Left forelimb (tissue), 1 donor: ENCODE measurements at regions not wholly inside any gene's neighbourhood (a gene's known extent, or its start where the extent isn't known, plus 50 kb on each side); places are given as distances from the start of the nearest gene placed in this dataset.

ENCODE experiments used
- DNase-seq: peaks from one replicate; pipeline ENCODE4 v3.0.0-alpha.2; 2018; ENCODE audit warnings: low spot score

DNA sequence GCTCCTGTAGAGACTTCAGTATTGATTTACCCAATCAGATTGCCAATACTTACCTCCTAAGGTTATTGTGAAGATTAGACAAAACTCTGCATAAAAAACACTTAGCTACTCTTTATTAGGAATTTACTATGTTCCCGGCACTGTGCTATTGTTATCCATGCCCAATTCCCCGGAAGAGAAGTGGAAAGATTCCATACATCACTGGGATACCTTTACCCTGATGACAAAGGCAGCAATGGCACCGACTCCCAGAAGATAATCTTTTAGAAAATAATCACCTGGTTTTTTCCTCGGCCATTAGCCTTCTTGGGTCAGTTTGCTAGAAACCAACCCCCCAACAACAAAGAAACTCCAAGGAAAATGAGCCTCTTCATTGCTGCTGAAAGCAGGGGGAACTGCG, 226.0 kb downstream of the SNX18 start:
- DNase-seq, result no peak

DNA sequence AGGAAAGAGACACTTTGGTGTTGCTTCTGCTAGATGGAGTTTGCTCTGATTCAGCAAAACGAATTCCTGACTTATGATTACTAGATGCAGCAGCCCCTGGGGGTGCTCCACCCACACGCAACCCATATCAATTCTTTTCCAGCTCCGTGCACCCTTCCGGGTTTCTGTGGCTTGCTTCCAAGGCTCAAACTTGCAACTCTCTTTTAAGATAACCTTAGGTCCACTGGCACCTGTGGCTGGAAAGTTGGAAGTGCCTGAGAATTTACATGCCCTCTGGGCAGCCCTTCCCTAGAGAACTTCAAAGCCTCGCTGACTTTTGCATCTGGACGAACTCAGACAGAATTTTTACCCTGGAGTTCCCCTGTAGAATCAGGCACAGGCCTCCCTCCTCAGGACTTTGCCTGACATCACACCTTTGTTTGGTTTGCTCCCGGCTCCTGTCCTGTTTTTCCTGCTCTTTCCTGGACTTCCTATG, 224.9 kb downstream of the SNX18 start:
- no peak for DNase-seq

DNA sequence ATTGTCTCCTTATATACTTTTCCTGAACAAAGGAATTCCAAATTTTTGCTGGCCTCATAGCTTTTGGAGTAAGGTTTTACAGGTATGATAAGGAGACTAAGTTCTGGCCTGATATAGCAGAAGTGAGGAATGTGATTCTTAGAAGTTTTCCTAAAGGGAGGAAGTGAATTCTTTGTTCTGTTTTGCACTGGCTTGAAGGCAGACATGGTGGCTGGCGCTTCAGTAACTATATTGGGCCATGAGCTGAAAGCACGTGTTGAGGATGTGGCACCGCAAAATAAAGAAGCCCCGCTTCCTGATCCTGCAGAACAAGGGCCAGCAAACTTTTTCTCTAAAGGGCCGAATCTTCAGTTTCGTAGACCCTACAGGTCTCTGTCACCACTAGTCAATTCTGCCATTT, 224.2 kb downstream of the SNX18 start:
- no peak for DNase-seq

DNA sequence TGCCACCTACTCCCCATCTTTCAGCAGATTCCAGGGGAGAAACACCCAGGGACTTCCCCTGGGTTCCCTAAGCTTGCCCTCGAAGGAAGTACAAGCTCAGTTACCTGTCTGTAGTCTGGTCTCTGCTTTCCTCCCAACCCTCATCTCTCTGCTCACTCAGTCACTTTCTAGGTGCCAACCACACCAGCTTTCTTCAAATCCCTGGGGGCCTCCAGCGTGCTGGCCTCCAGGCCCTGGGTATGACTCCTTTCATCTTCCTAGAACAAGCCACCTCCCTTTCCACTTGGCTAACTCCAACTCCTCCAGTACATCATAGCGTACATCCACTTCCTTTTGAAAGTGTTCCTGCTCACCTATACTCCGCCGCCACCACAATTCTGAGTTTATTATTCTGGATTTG, 222.6 kb downstream of the SNX18 start:
- no peak for DNase-seq

DNA sequence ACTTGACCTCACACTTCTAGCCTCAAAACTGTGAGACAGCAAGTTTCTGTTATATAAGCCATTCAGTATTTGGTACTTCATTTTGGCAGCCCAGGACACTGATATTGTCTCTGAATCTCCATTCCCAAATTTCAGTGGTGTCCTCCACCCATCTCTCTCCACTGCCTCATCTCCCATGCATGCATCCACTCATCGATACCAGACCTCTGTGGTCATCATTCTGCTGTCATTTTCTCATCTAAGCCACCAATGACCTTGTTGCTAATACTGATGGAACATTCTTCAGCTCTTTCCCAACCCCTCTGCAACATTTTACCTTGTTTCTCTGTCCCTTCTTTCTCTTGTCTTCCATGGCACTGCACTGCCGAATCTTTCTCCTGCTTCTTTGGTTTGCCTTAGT, 221.8 kb downstream of the SNX18 start:
- DNase-seq, result no peak

DNA sequence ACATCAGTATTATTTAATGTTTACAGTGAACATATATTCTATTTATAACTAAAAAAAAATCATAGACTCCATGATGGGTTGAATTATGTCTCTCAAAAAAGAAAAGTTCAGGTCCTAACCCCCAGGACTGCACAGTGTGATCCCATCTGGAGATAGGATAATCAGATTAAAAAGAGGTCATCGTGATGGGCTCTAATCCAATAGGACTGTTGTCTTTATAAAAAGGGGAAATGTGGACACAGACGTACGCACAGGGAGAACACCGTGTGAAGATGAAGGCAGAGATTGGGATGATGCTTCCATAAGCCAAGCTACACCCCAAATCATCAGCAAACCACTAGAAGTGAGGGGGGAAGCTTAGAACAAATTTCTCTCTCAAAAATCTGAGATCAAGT, 221.4 kb downstream of the SNX18 start:
- no peak for DNase-seq

DNA sequence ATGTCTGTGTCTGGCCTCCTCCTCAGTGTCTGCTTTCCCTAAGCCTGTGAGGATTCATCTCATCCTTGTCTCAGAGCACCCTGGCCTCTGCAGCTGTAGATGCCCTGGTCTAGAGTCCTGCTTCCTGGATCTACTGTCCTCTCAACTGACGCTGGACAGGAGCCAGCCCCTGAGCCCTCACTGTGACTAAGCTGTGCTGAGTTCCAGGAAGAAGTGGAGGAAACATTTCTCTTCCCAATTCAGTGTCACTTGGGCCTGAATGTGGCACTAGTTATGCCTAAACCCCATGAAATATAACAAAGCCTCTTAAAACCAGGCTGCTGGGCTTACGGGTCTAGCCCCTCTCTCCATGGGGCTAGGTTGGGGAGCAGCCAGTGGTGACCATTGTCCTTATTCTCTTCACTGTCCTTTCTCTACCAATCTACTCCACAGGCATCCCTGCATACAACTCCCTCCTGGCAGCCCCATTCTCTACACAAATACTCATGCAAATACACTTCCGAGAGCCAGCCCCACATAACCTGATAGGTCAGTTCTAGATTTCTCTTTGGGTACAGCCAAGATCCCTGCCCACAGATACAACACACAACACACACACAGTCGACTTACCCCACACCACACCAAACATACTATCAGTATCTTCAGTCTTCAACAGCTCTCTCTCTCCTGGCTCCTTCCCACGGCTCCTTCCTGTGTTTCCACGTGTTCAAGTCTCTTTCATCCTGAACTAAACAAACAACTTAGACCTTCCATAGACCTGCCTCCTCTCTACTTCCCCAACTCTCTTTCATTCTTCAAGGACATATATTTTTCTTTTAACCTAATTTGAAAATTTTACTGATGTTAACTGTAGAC, 220.8 kb downstream of the SNX18 start:
- DNase-seq, result no peak

DNA sequence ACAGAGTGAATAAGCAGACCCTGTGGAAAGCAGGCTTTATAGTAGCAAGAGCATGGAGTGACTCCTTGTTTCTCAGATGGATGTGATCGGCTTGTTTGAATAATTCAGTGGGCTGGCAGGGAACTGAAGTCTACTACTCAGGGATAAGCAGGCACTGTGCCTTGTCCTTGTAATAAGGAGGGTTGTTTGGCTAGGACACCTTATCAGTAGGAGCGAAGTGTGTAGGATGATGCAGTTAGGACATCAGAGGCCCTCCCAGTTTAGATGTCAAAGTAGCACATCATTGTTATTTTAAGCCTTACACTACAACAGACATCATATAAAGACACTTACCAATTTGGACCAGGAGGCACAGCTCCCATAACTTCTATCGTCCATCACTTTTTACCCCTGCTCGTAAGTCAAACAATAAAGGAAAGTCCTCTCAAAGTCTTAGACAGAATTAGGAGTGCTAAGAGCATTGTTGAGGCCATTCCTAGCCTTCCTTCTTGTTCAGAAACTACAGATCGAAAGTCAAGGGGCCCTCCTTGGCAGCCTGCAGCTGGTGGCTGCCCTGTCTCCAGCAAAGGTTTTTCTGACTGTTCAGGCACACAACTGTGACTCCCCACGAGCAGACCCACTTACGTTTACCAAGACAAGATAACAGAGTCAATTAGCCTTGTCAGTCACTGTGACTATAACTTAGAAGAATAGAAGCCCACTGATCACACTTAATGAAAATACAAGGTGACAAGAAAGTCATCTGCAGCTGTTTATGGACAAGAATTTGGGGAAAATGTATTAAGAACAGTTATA, 218.6 kb downstream of the SNX18 start:
- no peak for DNase-seq

DNA sequence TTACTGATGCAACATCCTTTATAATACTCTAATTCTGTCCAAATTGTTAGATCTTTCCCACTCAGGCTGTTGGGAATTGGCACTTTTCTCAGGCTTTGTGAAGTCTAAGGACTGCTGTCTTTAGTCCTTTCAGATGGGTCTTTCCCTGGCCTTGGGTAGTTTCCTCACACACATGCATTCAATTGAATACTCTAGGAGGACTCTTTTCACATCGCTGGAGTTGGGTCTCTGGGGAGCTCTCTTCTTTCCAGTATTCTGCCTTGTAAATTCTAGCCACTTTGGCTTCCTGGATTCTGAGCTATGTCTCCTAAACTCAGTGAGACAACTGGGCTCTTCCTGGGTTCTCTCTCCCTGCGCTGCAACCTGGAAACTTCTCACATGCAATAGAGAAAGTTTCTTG, 215.5 kb downstream of the SNX18 start:
- DNase-seq, result no peak

DNA sequence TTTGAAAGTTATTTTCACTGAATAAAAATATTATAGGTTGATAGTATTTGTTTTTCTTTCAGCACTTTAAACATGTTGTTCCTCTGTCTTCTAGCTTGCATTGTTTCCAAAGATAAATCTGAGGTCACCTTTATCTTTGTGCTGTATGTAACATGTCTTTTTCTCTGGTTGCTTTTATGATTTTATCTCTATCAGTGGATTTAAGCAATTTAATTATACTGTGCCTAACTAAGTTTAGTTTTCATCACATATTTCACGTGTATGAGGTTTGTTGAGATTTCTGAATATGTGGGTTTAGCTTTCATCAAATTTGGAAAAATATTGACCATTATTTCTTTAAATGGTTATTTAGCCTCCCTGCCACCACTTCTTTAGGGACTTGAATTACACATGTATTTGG, 214.5 kb downstream of the SNX18 start:
- no peak for DNase-seq

DNA sequence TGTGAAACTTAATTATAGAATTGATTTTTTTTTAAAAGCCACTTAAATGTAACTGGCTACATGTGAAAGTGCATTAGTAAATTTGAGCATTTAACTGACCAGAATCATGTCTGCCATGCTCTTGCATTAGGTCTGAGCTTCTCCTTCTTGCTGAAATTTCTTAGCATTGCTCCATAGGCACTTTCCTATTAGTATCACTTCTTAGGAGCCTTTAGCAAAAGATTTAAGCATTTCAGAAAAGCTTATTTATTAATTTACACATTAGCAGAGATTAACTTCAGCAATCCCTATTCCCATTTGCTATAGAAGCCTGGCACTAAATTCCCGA, 211.0 kb downstream of the SNX18 start:
- DNase-seq, result no peak

DNA sequence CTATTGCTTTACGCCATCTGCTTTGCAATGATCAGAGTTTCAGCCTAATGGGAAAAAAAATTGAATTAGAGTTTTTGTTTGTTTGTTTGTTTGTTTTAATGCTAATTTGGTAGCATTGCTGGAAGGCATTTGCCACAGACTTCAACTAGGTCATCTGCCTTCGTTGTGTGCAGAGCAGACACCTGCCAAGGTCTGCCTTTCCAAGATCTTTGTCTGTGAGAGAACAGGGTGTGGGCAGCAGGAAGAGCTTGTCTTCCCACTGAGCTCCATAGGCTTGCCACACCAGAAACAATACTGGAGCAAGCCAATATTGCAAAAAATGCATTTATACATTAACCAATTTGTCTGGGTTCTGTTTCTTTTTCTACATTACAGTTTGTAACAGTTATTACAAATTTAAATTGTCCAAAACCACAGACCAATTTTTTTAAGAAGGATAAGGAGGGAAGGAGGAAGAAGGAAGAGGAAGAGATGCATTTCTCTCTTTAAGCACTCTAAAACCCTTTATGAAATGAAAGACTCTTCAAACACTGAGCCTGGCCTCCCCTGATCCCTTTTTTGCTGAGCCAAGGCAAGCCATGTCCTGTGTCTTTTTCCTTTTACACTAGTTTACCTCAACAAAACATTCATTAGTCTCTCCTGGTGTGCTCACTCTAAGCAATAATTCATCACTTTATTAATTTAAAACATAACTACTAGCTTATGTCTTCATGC, 210.5 kb downstream of the SNX18 start:
- DNase-seq, result no peak

DNA sequence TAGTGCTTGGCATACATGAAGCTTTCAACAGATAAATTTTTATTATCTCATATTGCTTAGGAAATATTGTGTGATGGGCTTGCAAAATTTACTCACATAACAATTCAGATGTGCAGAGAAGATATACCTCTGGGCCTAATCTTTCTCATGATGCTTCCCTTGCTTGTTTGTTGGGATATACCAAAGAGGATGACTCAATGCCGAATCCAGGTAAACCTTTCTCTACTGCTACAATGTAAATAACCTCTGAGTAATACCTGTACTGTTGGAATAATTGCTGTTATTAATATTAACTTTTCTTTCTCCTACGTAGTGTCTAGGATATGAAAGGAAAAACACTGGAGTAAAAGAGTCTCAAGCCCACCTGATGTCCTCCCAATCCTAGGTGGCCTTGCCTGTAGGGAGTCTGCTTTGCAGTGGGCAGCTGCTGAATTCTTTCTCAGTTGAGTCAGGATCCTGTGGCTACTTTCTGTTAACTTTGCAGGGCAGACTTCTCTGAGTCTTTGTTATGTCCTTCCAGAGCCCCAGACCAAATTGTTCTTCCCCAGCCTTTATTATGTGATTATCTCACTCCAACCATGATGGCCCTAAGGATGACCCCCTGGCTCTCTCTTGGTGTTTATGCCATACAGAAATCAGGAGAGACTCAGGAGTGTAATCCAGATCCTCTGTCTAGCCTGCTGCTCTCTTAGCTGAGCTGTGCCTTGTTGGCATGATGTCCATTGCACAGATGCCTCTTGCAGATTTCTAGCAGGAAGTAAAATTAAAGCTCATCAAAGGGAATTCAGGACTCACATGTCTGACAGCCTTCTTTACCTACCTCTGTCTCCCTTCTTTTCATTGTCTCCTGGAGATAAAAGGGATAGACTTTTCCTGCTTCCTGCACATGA, 208.1 kb downstream of the SNX18 start:
- DNase-seq, result no peak

DNA sequence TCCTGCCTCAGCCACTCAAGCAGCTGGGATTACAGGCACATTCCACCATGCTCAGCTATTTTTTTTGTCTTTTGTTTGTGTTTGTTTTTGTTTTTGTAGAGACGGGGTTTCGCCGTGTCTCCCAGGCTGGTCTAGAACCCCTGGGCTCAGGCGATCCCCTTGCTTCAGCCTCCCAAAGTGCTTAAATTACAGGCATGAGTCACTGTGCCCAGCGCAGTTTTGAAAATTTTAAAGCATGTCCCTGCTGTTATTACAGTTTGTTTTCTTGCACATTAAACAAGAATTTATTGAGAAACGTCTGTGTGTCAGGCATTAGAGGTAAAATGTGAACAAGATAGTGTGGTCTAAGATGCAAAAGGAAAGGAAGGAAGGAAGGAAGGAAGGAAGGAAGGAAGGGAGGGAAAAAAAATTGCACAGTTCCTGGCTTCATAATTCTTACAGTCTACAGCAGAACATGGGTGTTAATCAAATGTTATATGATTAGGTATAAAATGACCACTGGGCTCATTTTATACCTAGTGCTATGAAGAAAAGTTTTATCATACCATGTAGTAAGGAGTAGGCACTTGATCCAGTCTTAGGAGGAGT, 205.4 kb downstream of the SNX18 start:
- DNase-seq, result no peak

DNA sequence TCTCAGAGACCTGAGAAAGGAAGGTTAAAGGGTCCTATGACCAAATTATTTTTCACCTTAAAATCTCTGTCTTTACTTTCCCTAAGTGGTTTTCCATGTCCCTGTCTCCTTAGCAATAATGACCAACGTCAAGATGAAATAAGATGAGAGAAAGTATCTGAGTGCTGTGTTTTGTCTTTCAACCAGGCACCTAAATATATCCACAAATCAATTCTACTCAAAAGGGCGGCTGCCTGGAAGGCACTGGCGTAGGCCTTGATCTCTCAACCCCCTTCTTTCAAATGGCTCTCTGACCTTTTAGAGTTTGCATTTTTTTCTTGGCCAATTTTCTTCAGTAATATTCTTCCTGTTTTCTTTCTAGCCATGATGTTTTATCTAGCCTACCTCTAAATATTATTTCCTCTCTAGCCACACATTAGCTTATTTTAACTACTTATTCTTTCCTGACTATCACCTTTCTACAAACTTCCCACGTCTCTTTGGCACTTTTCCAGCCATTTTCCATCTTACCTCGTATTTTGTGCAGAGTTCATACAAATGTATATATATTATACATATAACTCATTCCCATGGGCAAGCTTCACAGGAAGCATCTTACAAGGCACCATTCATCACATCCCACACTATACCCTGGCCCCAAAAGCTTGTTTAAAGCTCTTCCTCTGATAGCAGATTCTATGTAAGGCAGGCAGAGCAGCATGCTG, 204.5 kb downstream of the SNX18 start:
- no peak for DNase-seq

DNA sequence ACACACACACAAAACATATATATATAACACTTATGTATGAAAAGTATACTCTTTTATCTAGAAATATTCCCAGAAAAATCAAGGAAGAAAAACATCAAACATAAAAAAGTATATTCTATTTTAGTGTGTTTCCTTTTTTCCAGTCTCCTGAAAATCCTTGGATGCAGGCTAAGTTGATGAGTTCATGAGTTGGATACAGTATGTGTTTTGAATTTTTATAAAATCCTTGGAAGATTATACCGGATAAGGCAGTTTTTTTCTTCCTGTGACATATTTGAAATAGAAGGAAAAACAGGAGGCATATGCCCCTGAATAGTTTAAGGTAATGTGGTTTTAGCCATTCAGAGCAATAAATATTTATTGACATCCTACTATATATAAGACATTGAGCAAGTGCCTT, 203.6 kb downstream of the SNX18 start:
- DNase-seq, result no peak

DNA sequence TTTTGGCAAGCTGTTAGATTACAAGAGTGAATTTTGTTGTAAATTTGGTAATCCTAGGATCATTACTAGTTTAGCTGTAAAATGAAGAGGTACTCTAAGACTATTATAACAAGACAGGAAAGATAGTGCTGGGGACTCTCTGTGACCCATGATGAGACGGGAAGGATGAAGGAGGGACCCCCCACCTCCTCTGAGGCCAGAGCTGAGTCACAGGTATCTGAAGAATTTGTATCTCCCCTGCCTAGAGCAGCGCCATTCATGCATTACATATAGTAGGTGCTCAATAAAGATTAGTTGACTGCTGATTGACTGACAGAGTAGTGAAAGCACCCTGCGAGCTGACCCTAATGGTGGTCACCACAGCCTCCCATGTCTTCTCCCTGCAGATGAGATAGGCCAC, 202.8 kb downstream of the SNX18 start:
- no peak for DNase-seq

DNA sequence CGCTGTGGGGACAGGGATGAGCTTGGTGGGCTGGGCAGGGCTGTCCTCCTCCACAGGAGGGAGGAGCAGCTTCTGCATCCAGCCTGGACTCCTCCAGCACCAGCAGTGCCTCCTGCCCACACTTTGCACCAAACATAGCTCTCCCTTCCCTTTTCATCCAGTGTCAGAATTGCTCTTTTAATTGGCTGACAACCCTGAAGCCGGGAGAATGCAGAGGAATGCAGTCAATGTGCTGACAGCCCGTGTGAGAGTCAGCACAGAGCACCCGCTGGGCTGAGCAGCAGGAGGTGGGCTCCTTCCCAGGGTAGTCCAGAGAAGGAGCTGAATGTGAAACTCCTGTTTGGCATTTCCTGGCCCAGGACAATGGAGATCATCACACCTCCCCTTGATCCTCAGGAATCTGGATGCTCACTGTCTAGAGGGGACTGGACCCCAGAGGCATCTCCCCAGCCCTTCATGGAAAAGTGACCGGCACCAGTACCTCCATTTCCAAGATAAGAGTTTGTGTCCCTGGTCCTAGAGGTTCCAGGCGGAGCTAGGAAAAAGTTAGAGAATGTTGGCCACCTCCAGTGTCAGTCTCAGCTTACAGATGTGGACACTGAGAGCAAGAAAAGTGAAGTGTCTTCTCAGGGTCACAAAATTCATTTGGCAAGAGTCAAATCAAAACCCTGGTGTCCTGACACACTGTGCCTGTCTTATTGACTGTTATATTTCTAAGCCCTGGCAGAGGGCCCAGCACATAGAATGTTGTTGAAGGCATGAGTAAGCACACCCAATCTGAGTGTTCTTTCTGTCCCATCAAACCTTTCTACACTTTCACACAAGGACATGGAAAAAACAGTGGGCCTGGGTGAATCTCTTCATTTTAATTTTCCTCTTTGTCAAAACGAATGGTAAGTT, 202.1 kb downstream of the SNX18 start:
- no peak for DNase-seq

DNA sequence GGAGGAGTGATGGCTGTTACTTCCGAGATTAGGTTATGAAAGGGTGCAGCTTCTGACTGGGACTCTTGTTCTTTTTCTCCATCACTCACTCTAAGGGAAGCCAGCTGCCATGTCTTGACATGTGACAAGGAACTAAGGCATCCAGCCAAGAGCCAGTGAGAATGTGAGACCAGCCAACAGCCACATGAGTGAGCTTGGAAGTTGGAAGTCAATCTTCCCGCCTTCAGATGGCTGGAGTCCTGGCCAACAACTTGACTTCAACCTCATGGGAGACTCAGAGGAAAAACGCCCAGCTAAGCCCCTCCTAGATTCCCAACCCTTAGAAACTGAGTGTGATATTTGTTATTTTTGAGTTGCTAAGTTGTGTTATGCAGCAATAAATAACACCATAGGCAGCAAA, 201.1 kb downstream of the SNX18 start:
- no peak for DNase-seq

DNA sequence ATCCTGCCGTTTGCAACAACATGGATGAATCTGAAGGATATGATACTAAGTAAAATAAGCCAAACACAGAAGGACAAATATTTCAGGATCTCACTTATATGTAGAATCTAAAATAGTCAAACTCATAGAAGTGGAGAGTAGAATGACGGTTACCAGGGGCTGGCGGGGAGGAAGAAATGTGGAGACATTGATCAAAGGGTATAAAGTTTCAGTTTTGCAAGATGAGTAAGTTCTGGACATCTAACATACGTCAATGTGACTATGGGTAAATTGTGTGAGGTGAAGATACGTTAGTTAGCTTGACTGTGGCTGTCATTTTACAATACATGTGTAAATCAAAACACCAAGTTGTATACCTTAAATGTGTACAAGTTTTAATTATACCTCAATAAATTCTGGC, 200.3 kb downstream of the SNX18 start:
- no peak for DNase-seq
